Endodermal cell (in vitro differentiated cells): ENCODE measurements at regions not wholly inside any gene's neighbourhood (a gene's known extent, or its start where the extent isn't known, plus 50 kb on each side); places are given as distances from the start of the nearest gene placed in this dataset.

Source experiments
- DNase-seq: peaks from one replicate; pipeline ENCODE4 v3.0.0-alpha.2; 2017
- H3K27ac ChIP-seq: 2 replicates; pipeline ENCODE4 v1.5.1; 2013; ENCODE audit warnings: mild to moderate bottlenecking, low read depth, low read length, moderate library complexity
- H3K27me3 ChIP-seq: 2 replicates; pipeline ENCODE4 v1.6.1; 2013; ENCODE audit warnings: mild to moderate bottlenecking, low read length, moderate library complexity; ENCODE audit not compliant: insufficient read depth, control insufficient read depth, poor library complexity, severe bottlenecking
- H3K36me3 ChIP-seq: 2 replicates; pipeline ENCODE4 v1.7.0; 2013; ENCODE audit warnings: mild to moderate bottlenecking, low read length, moderate library complexity; ENCODE audit not compliant: control insufficient read depth, insufficient read depth
- H3K4me1 ChIP-seq: one replicate; pipeline ENCODE4 v1.7.0; 2013; ENCODE audit warnings: low read length; ENCODE audit not compliant: control insufficient read depth, insufficient read depth
- H3K4me3 ChIP-seq: 2 replicates; pipeline ENCODE4 v1.5.1; 2013; ENCODE audit warnings: mild to moderate bottlenecking, low read length, moderate library complexity
- H3K9ac ChIP-seq: 2 replicates; pipeline ENCODE4 v1.6.1; 2013; ENCODE audit warnings: mild to moderate bottlenecking, low read length, moderate library complexity; ENCODE audit not compliant: poor library complexity, severe bottlenecking; ENCODE audit errors: extremely low read depth
- H3K9me3 ChIP-seq: 2 replicates; pipeline ENCODE4 v1.6.1; 2013; ENCODE audit warnings: mild to moderate bottlenecking, low read length, moderate library complexity; ENCODE audit not compliant: control insufficient read depth
- H3K27ac Mint-ChIP-seq: 2 replicates; pipeline ENCODE4 v1.8.0; 2020; ENCODE audit warnings: mixed read lengths
- H3K27me3 Mint-ChIP-seq: 2 replicates; pipeline ENCODE4 v1.8.0; 2021; ENCODE audit warnings: mild to moderate bottlenecking, mixed read lengths; ENCODE audit not compliant: insufficient read depth
- H3K36me3 Mint-ChIP-seq: 2 replicates; pipeline ENCODE4 v1.8.0; 2020; ENCODE audit warnings: low read depth, mixed read lengths
- H3K4me1 Mint-ChIP-seq: 2 replicates; pipeline ENCODE4 v1.8.0; 2020; ENCODE audit warnings: mixed read lengths
- H3K4me3 Mint-ChIP-seq: 2 replicates; pipeline ENCODE4 v1.8.0; 2020; ENCODE audit warnings: mild to moderate bottlenecking, moderate library complexity, mixed read lengths
- H3K9me3 Mint-ChIP-seq: 2 replicates; pipeline ENCODE4 v1.8.0; 2020; ENCODE audit warnings: mild to moderate bottlenecking, mixed read lengths
- WGBS, 2 experiments: methylation state at CpG; one replicate each; pipeline versions ENCODE4 v1.1.5 to v1.1.7; 2013; ENCODE audit warnings: missing lambda C conversion rate in 2 of 2, mixed read lengths in 1 of 2; ENCODE audit not compliant: insufficient coverage in 1 of 2, insufficient read length in 1 of 2; 5-methylcytosine and 5-hydroxymethylcytosine counted together
- TF ChIP-seq, protein P1 (sequence below): fragments of 200-600 bp; sonication (generic); conservative IDR thresholded peaks from 2 replicates; pipeline ENCODE4 v1.5.0; 2021; ENCODE audit warnings: antibody characterized with exemption, mild to moderate bottlenecking

DNA sequence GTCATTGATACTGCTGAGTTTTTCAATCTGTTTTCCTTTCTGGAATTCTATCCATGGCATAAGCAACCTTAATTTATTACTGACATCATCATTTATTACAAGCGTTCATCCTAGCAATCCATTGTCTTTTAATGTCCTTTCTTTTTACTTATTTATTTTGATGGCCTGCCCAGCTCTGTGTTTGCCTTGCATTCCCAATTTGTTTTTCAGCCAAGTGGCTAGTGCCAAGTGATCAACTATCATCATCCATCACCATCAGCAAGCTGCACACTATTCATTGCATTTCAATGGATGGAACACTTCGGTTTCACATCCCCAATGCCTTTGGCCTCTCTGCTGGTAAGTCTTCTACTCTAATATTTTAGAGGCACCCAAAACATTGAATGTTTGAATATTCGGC is 831.7 kb upstream of the EPHA5 start:
- no peaks in the 10 kb centered on the region for H3K4me1 Mint-ChIP-seq
- no peaks in the 10 kb centered on the region for H3K9me3 Mint-ChIP-seq
- no peak overlapping the region for H3K4me3 Mint-ChIP-seq
- H3K9ac ChIP-seq: no peak overlapping the region
- no peaks in the 10 kb centered on the region for H3K27me3 ChIP-seq
- H3K36me3 Mint-ChIP-seq: no peaks in the 10 kb centered on the region
- H3K36me3 ChIP-seq: no peaks in the 10 kb centered on the region
- DNase-seq: no peak
- no peak overlapping the region for H3K27ac ChIP-seq
- TF ChIP-seq, protein P1, sequence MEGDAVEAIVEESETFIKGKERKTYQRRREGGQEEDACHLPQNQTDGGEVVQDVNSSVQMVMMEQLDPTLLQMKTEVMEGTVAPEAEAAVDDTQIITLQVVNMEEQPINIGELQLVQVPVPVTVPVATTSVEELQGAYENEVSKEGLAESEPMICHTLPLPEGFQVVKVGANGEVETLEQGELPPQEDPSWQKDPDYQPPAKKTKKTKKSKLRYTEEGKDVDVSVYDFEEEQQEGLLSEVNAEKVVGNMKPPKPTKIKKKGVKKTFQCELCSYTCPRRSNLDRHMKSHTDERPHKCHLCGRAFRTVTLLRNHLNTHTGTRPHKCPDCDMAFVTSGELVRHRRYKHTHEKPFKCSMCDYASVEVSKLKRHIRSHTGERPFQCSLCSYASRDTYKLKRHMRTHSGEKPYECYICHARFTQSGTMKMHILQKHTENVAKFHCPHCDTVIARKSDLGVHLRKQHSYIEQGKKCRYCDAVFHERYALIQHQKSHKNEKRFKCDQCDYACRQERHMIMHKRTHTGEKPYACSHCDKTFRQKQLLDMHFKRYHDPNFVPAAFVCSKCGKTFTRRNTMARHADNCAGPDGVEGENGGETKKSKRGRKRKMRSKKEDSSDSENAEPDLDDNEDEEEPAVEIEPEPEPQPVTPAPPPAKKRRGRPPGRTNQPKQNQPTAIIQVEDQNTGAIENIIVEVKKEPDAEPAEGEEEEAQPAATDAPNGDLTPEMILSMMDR: no peak
- no peak overlapping the region for H3K27ac Mint-ChIP-seq
- H3K27me3 Mint-ChIP-seq: no peaks in the 10 kb centered on the region
- no peak overlapping the region for H3K4me3 ChIP-seq
- H3K4me1 ChIP-seq: no peaks in the 10 kb centered on the region
- H3K9me3 ChIP-seq: no peaks in the 10 kb centered on the region
- WGBS, 2 experiments: 85 to 88% methylated on average over 3 of the region's 3 CpGs

DNA sequence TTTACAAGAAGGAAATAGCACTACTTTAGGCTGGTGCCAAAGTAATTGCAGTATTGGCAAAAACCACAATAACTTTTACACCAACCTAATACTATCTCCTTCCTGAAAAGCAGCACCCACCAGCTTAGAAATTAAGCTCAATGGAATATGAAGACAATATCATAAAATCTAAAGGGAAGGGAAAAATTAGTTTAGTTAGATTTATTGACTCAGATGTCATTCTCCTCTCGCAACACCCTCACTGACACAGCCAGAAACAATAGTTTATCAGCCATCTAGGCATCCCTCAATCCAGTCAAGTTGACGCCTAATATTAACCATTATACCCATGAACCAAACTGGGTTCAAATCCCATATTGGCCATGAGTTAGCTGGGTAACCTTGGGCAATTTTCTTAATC is 820.4 kb upstream of the EPHA5 start:
- H3K4me1 ChIP-seq: no peaks in the 10 kb centered on the region
- Mint-ChIP-seq H3K4me3 (no peak overlapping the region), H3K36me3 (no peaks in the 10 kb centered on the region), H3K4me1 (peaks cover 7% of the 10 kb centered on the region), H3K27ac (no peak overlapping the region), H3K27me3 (no peaks in the 10 kb centered on the region), H3K9me3 (no peaks in the 10 kb centered on the region)
- H3K27me3 ChIP-seq: no peaks in the 10 kb centered on the region
- H3K36me3 ChIP-seq: no peaks in the 10 kb centered on the region
- DNase-seq: no peak
- TF ChIP-seq, protein P1: no peak
- no peak overlapping the region for H3K27ac ChIP-seq
- H3K4me3 ChIP-seq: no peak overlapping the region
- H3K9me3 ChIP-seq: no peaks in the 10 kb centered on the region
- 83 to 91% methylated on average over 1 to 2 of the region's 2 CpGs for WGBS, 2 experiments
- H3K9ac ChIP-seq: no peak overlapping the region

DNA sequence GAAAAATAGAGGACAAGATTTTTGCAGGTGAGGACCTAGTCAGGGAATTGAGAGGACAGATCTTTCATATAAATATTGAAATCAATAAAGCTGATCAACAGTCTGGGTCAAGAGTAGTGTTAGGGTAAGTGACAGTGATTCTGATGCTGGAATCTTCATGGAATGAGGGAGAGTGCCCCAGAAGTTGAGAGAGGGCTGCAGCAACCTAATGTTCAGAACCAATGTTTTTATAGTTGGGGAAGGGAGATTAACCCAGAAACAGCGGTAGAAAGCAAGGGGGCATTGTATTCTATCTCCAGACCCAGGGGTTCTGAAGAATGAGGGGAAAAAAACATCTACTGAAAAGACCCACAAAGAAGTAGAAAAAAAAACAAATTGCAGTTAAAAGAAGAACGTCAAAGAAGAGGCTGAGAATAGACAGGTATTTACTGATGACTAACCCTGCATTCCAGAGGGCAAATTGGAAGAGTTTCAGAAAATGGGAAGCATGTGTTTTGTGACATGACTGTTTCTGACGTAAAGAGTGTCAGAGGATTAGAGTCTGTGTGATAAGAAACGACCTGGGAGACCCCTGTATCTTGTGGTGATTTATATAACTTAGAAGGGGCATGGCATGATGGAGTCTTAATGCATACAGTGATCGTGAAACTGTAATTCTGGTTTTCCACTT is 819.6 kb upstream of the EPHA5 start:
- TF ChIP-seq, protein P1: no peak
- no peak overlapping the region for H3K27ac ChIP-seq
- Mint-ChIP-seq H3K9me3 (no peaks in the 10 kb centered on the region), H3K4me1 (peaks cover 7% of the 10 kb centered on the region), H3K27me3 (no peaks in the 10 kb centered on the region), H3K36me3 (no peaks in the 10 kb centered on the region), H3K4me3 (no peak overlapping the region), H3K27ac (no peak overlapping the region)
- DNase-seq: no peak
- H3K9ac ChIP-seq: no peak overlapping the region
- H3K36me3 ChIP-seq: no peaks in the 10 kb centered on the region
- 52 to 75% methylated on average over 3 to 5 of the region's 5 CpGs for WGBS, 2 experiments
- H3K27me3 ChIP-seq: no peaks in the 10 kb centered on the region
- no peaks in the 10 kb centered on the region for H3K9me3 ChIP-seq
- H3K4me3 ChIP-seq: no peak overlapping the region
- H3K4me1 ChIP-seq: no peaks in the 10 kb centered on the region
